Neural progenitor cell (in vitro differentiated cells): ENCODE measurements at regions not wholly inside any gene's neighbourhood (a gene's known extent, or its start where the extent isn't known, plus 50 kb on each side); places are given as distances from the start of the nearest gene placed in this dataset.

Experiments used
- EZH2 ChIP-seq: fragments of 200-600 bp; sonication (generic); IDR thresholded peaks from 2 replicates; pipeline ENCODE4 v1.6.1; 2017; ENCODE audit warnings: antibody characterized with exemption, mild to moderate bottlenecking, moderate library complexity
- TF ChIP-seq, protein P1 (sequence below): fragments of 200-600 bp; sonication (generic); IDR thresholded peaks from 2 replicates; pipeline ENCODE4 v1.5.1; 2017; ENCODE audit warnings: antibody characterized with exemption, mild to moderate bottlenecking

GRCh38 chr3:124569761-124570160 lies 160.5 kb upstream of the UMPS start:
- TF ChIP-seq, protein P1, sequence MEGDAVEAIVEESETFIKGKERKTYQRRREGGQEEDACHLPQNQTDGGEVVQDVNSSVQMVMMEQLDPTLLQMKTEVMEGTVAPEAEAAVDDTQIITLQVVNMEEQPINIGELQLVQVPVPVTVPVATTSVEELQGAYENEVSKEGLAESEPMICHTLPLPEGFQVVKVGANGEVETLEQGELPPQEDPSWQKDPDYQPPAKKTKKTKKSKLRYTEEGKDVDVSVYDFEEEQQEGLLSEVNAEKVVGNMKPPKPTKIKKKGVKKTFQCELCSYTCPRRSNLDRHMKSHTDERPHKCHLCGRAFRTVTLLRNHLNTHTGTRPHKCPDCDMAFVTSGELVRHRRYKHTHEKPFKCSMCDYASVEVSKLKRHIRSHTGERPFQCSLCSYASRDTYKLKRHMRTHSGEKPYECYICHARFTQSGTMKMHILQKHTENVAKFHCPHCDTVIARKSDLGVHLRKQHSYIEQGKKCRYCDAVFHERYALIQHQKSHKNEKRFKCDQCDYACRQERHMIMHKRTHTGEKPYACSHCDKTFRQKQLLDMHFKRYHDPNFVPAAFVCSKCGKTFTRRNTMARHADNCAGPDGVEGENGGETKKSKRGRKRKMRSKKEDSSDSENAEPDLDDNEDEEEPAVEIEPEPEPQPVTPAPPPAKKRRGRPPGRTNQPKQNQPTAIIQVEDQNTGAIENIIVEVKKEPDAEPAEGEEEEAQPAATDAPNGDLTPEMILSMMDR = no peak
- no peak for TF ChIP-seq EZH2
